ENCODE measurements at regions not wholly inside any gene's neighbourhood (a gene's known extent, or its start where the extent isn't known, plus 50 kb on each side); places are given as distances from the start of the nearest gene placed in this dataset.

GRCh38 chr9:2502210-2502609, 119.4 kb upstream of the VLDLR start (continued):
- TF ChIP-seq, protein P1, sequence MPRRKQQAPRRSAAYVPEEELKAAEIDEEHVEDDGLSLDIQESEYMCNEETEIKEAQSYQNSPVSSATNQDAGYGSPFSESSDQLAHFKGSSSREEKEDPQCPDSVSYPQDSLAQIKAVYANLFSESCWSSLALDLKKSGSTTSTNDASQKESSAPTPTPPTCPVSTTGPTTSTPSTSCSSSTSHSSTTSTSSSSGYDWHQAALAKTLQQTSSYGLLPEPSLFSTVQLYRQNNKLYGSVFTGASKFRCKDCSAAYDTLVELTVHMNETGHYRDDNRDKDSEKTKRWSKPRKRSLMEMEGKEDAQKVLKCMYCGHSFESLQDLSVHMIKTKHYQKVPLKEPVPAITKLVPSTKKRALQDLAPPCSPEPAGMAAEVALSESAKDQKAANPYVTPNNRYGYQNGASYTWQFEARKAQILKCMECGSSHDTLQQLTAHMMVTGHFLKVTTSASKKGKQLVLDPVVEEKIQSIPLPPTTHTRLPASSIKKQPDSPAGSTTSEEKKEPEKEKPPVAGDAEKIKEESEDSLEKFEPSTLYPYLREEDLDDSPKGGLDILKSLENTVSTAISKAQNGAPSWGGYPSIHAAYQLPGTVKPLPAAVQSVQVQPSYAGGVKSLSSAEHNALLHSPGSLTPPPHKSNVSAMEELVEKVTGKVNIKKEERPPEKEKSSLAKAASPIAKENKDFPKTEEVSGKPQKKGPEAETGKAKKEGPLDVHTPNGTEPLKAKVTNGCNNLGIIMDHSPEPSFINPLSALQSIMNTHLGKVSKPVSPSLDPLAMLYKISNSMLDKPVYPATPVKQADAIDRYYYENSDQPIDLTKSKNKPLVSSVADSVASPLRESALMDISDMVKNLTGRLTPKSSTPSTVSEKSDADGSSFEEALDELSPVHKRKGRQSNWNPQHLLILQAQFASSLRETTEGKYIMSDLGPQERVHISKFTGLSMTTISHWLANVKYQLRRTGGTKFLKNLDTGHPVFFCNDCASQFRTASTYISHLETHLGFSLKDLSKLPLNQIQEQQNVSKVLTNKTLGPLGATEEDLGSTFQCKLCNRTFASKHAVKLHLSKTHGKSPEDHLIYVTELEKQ (tag by site-specific recombination; IDR thresholded peaks at IDR 0.05; ENCODE audit: borderline replicate concordance): no peak
- TF ChIP-seq ZNF2 (tag by site-specific recombination; IDR thresholded peaks at IDR 0.05): no peak

DNA sequence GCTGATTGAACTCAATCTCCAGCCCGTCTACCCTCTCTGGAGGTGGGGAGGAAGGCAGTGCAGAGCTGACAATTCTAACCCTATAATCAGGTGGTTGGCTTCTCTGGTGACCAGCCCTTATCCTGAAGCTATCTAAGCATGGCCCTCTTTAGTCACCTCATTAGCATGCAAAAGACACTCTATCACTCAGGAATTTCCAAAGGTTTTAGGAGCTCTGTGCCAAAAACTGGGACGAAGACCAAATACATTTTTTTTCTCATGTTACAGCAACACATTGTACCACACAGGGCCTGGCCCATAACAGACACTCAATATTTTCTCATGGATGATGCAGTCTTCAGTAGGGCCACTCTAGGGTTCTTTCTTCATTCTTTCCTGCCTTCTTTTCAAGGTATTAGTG, 118.8 kb upstream of the VLDLR start:
- Histone ChIP-seq H3K4me3 (ENCODE audit: low read depth, low read length) (no peak overlapping the region), H3K9me3 (ENCODE audit: control insufficient read depth, insufficient read depth, low read depth, low read length) (no peaks in the 10 kb centered on the region), H3K27ac (ENCODE audit: extremely low read depth, low read depth, low read length) (no peak overlapping the region), H3K4me1 (ENCODE audit: control insufficient read depth, insufficient read depth, low read length) (no peaks in the 10 kb centered on the region), H3K36me3 (ENCODE audit: control insufficient read depth in 2 of 2, insufficient read depth in 1 of 2, low read length in 2 of 2) (no peaks in the 10 kb centered on the region)
- ChIA-PET CTCF (interaction anchor here (1.5 kb wide), 1 partner anchor 53 kb away, joined by 3 read pairs; no protein-coding TSS in a partner anchor), POLR2A (interaction anchor here (1.1 kb wide), 1 partner anchor 120 kb away, joined by 3 read pairs; no protein-coding TSS in a partner anchor)
- TF ChIP-seq ZNF311 (tag by site-specific recombination; IDR thresholded peaks at IDR 0.05; ENCODE audit: borderline replicate concordance): no peak
- no peak for TF ChIP-seq ZNF677 (tag by site-specific recombination; IDR thresholded peaks at IDR 0.05)
- TF ChIP-seq ZNF132 (tag by site-specific recombination; IDR thresholded peaks at IDR 0.05; ENCODE audit: borderline replicate concordance): no peak
- TF ChIP-seq MZF1 (tag by site-specific recombination; IDR thresholded peaks at IDR 0.05; ENCODE audit: borderline replicate concordance): no peak
- TF ChIP-seq, protein P2, sequence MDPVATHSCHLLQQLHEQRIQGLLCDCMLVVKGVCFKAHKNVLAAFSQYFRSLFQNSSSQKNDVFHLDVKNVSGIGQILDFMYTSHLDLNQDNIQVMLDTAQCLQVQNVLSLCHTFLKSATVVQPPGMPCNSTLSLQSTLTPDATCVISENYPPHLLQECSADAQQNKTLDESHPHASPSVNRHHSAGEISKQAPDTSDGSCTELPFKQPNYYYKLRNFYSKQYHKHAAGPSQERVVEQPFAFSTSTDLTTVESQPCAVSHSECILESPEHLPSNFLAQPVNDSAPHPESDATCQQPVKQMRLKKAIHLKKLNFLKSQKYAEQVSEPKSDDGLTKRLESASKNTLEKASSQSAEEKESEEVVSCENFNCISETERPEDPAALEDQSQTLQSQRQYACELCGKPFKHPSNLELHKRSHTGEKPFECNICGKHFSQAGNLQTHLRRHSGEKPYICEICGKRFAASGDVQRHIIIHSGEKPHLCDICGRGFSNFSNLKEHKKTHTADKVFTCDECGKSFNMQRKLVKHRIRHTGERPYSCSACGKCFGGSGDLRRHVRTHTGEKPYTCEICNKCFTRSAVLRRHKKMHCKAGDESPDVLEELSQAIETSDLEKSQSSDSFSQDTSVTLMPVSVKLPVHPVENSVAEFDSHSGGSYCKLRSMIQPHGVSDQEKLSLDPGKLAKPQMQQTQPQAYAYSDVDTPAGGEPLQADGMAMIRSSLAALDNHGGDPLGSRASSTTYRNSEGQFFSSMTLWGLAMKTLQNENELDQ (tag by site-specific recombination; IDR thresholded peaks at IDR 0.05; ENCODE audit: low read depth): no peak
- no peak for TF ChIP-seq ZNF2 (tag by site-specific recombination; IDR thresholded peaks at IDR 0.05)
- no peak for TF ChIP-seq ZNF112 (tag by site-specific recombination; IDR thresholded peaks at IDR 0.05)
- no peak for TF ChIP-seq ZNF660 (tag by site-specific recombination; IDR thresholded peaks at IDR 0.05)
- no peak for TF ChIP-seq FEZF1 (tag by site-specific recombination; IDR thresholded peaks at IDR 0.05)
- no peak for TF ChIP-seq ZNF248 (tag by site-specific recombination; IDR thresholded peaks at IDR 0.05)
- TF ChIP-seq ZNF138 (tag by site-specific recombination; IDR thresholded peaks at IDR 0.05; ENCODE audit: borderline replicate concordance): no peak
- no peak for TF ChIP-seq ZFP69B (tag by site-specific recombination; IDR thresholded peaks at IDR 0.05)
- TF ChIP-seq ZNF707 (tag by site-specific recombination; IDR thresholded peaks at IDR 0.05): no peak

DNA sequence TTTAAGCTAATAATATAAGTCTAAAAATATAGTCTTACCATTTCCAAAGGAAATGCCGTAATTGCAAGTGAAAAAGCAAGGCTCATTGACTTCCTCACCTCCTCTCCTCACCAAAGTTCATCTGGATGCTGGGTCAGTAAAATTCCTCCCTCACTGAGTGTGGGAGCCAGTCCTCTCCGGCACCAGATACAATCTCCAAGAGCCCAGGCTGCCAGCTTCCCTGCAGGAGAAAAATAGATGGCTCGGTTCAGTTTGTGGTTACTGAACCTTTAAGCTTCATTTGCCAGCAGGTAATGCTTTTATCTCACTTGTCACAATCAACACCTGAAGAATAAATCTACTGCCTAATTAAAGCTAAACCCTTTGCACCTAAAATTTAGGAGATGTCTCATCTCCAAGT, 115.3 kb upstream of the VLDLR start:
- no peak overlapping the region for H3K27ac ChIP-seq (ENCODE audit: extremely low read depth, low read depth, low read length)
- POLR2A ChIA-PET: no interaction called here
- CTCF ChIA-PET: interaction anchor here (0.6 kb wide), 2 partner anchors 45 to 82 kb away, joined by 3 read pairs; no protein-coding TSS in a partner anchor
- TF ChIP-seq KLF8 (tag by site-specific recombination; IDR thresholded peaks at IDR 0.05) (no peak), ZNF624 (tag by site-specific recombination; IDR thresholded peaks at IDR 0.05) (no peak), BCL11A (tag by site-specific recombination; IDR thresholded peaks at IDR 0.05; ENCODE audit: low read depth) (no peak), YY2 (tag by site-specific recombination; IDR thresholded peaks at IDR 0.05) (no peak), ZNF133 (tag by site-specific recombination; IDR thresholded peaks at IDR 0.05) (no peak), ZNF426 (tag by site-specific recombination; IDR thresholded peaks at IDR 0.05) (no peak)
- no peak overlapping the region for H3K4me3 ChIP-seq (ENCODE audit: low read depth, low read length)
- H3K4me1 ChIP-seq (ENCODE audit: control insufficient read depth, insufficient read depth, low read length): no peaks in the 10 kb centered on the region
- no peaks in the 10 kb centered on the region for H3K36me3 ChIP-seq (ENCODE audit: control insufficient read depth in 2 of 2, insufficient read depth in 1 of 2, low read length in 2 of 2)
- H3K9me3 ChIP-seq (ENCODE audit: control insufficient read depth, insufficient read depth, low read depth, low read length): no peaks in the 10 kb centered on the region
